Fibroblast of skin of right biceps (primary cell): ENCODE measurements at regions not wholly inside any gene's neighbourhood (a gene's known extent, or its start where the extent isn't known, plus 50 kb on each side); places are given as distances from the start of the nearest gene placed in this dataset.

Source experiments
- DNase-seq: peaks from one replicate; pipeline ENCODE4 v3.0.0-alpha.2; 2013

DNA sequence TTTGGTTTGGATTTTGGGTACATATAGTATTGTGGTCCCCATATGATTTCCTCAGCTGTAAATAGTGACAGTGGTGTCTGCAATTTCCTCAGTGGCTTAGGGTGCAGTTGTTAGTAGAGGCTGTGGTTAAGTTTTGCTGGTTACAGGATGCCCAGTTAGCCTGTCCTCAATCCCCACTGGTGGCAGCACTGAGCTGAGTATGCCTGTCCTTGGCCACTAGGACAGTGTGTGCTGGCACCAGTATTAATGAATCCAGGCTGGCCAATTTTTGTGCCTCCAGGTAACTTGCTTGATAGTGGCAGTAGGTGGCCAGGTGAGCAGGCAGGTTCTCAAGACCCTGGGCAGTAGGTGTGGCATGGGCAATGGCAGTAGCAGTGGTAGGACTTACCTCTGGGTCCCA lies 973.1 kb downstream of the TMEM182 start:
- DNase-seq, result no peak

GRCh38 chr2:103738108-103738507 lies 976.3 kb downstream of the TMEM182 start:
- DNase-seq, result no peak

GRCh38 chr2:103738606-103739005 lies 976.8 kb downstream of the TMEM182 start:
- no peak for DNase-seq

- DNase-seq, result no peak
Measured at GRCh38 chr2:103739186-103739585, 977.4 kb downstream of the TMEM182 start.

GRCh38 chr2:103739921-103740320 lies 978.1 kb downstream of the TMEM182 start:
- no peak for DNase-seq

DNA sequence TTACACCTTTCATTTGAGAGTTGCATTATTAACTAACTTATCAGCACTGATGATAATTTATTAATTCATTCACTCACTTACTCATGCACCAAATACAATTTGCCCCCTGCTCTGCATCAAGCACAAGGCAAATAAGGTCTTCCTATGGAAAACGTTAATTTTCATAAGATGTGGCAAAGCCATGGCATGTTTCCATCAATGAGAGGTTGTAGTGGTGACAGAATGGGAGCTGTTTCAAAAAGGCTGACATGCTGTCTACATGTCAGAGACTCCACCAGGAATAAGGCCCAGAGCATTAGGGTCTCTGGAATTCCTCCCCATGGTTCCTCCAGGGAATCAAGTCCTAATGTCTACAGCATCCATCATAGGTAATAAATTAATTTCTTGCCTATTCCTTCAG lies 978.8 kb downstream of the TMEM182 start:
- DNase-seq, result no peak

- DNase-seq, result no peak
Measured at GRCh38 chr2:103743195-103743594, 981.4 kb downstream of the TMEM182 start.

GRCh38 chr2:103754530-103754929 lies 992.7 kb downstream of the TMEM182 start:
- DNase-seq, result no peak

- peak; percentile 0 for DNase-seq
Measured at GRCh38 chr2:103773884-103774283, 1012.1 kb downstream of the TMEM182 start.

DNA sequence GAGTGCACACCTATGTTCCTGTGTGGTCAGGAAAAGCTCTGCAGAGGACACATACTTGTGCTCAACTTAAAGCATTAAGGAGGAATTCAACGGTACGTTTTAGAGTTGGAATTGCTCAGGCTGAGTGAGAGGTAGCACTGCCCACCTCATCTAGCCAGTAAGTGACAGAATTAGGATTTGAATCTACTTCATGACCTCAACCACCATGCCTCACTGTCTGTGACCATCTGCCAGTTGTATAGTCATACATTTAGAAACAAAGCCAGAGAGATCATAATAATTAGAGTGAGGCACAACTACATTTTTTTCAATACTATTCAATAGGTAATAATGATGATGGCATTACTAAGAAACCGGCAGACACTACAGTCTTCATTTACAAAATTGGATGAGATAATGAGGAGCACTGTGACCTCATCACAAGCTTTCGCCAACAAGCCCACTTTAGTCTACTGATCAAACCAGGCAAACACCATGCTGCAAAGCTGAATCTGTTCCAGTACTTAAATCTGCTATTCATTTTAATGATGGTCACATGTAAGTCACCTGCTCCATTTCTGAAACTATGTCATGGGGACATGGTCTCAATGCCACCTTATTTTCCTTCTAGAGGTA lies 1018.4 kb downstream of the TMEM182 start:
- DNase-seq, result no peak

GRCh38 chr2:103781313-103781712 lies 1019.5 kb downstream of the TMEM182 start:
- no peak for DNase-seq

- no peak for DNase-seq
Measured at GRCh38 chr2:103784261-103784660, 1022.4 kb downstream of the TMEM182 start.

DNA sequence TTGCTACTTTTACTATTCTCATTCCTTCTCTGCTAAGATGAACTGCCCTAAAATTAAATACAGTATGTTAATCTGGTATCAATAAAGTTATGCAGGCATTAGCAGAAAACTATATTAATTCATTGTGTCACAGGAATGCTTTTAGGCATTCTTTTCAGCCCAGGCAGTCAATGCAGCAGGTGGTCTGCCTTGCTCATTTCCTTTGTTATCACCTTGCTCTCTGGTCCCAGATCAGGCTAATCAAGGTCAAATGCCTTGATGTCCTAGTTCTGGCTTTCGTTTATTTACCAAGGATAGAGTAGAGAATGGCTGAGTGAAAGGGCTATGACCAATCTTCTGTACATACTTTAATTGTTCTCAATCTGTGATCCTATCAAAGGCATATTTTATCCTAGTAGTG lies 1023.6 kb downstream of the TMEM182 start:
- DNase-seq, result no peak

DNA sequence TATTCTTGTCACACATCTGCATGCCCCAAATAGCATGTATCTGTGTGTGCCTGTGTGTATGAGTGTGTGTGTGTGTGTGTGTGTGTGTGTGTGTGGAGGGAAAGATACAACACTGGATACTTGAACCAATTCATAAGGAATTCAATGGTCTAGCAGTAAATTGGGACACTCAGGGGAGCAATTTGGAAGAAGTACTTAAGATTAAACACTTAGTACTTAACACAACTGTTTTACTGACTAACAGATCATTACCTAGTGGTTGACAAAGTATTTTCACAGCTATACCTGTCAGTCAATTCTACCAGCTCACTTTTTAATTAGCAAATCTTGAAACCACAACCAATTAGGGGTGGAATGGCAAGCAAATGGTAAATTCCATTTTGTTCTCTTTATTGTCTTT lies 1024.1 kb downstream of the TMEM182 start:
- DNase-seq, result no peak

GRCh38 chr2:103788389-103788788 lies 1026.6 kb downstream of the TMEM182 start:
- DNase-seq, result no peak

DNA sequence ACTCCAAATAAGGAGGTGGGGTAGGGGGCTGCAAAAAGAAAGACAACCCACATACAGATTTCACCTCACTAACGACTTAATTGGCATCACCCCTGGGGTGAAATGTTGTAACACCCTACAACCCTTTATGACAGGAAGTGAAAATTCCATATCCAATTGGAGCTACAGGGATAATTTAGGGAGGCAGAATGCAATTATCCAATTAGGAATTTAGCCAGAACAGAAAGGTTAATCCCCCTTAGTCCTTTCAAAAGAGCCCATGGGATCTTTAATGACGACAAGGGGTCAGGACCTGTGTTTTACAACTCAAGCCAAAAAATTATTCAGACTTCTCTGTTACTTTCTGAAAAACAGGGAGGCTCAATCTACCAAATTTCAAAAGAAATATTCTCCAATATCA lies 1027.1 kb downstream of the TMEM182 start:
- no peak for DNase-seq

DNA sequence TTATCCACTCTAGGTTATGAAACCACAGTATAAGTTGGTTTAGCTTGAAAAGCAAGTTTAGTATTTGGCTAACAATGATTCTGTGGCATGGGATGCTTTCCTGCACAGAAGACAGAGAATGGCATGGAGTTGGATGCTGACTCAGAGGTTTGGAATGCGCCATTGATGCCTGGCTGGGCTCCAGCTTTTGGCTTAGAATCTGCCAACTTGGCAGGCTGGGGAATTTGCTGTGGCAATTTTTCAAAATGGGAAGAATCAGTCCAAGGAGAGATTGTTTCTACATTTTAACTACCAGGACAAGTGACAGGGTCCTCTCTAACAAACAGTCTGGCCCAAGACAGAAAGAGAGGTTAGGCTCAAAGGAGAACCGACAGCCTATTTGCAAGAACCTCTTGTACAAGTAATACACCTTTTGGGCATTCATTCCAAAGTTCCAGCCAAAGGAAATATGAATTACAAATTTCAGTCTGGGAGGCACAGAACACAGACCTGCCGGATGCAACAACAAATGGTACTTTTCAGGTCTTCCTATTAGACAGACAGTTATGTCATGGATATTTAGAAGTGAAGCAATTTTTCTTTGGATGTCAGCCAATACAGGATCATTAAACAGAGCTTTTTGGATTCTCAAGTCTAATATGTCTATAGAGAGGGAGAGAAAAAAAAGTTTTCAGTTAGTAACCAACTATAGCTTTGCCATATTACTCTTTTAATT lies 1027.7 kb downstream of the TMEM182 start:
- DNase-seq, result peak; percentile 55

- no peak for DNase-seq
Measured at GRCh38 chr2:103792042-103792441, 1030.2 kb downstream of the TMEM182 start.

GRCh38 chr2:103798291-103798690 lies 1036.5 kb downstream of the TMEM182 start:
- no peak for DNase-seq

GRCh38 chr2:103804013-103804412 lies 1042.2 kb downstream of the TMEM182 start:
- no peak for DNase-seq

DNA sequence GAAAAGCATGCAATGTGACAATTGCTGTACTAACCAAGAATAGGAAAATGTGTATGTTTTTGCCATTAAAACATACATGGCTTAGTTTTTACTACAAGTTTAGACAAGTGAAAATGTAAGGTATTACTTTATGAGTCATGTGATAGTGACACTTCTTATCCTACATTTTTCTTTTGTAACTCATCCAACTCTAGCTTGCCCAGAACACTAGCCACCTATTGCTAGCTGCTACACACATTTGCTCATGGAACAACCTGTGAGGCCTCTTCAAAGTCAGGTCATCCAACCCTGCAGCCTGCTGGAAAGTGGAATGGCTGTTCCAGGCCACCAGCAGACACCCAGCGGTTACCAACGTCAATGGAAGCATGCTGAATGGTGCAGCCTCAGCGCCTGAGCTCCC lies 1043.9 kb downstream of the TMEM182 start:
- peak; percentile 25 for DNase-seq

GRCh38 chr2:103808814-103809213 lies 1045.1 kb upstream of the POU3F3 start:
- DNase-seq, result no peak

DNA sequence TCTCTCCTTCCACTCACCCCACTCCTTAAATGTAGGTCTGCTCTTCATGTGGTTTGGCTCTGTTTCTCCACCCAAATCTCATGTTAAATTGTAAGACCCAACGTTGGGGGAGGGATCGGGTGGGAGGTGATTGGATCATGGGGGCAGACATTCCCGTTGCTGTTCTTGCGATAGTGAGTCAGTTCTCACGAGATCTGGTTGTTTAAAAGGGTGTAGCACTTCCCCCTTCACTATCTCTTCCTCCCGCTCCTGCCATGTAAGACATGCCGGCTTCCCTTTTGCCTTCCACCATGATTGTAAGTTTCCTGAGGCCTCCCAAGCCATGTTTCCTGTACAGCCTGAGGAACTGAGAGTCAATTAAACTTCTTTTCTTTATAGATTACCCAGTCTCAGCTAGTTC lies 1044.5 kb upstream of the POU3F3 start:
- DNase-seq, result peak; percentile 56

GRCh38 chr2:103809941-103810441 lies 1043.9 kb upstream of the POU3F3 start:
- peak; percentile 91 for DNase-seq

GRCh38 chr2:103810875-103811274 lies 1043.0 kb upstream of the POU3F3 start:
- no peak for DNase-seq
